ENCODE measurements at regions not wholly inside any gene's neighbourhood (a gene's known extent, or its start where the extent isn't known, plus 50 kb on each side); places are given as distances from the start of the nearest gene placed in this dataset.
A peak's percentile ranks its signal among the peaks of the same experiment; 100 is the strongest.

DNA sequence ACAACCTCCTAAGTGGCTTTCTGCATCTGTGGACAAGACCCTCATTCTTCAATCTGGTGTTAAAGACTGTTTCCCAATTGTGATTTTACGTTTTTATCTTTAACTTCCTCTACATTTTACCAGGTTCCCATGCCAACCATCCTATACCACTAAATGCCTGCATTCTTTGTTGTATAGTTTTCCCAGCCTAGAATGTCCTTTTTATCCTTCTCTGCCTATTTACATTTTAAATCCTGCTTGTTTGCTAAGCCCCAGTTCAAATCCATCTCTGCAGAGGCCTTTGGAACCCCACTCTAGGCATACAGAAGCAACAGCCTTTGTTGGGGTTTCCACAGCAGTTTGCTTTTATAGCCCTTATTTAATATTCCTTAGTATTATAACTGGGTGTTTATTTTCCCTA, 325.1 kb upstream of the DDHD1 start (continued):
- TF ChIP-seq, protein P1, sequence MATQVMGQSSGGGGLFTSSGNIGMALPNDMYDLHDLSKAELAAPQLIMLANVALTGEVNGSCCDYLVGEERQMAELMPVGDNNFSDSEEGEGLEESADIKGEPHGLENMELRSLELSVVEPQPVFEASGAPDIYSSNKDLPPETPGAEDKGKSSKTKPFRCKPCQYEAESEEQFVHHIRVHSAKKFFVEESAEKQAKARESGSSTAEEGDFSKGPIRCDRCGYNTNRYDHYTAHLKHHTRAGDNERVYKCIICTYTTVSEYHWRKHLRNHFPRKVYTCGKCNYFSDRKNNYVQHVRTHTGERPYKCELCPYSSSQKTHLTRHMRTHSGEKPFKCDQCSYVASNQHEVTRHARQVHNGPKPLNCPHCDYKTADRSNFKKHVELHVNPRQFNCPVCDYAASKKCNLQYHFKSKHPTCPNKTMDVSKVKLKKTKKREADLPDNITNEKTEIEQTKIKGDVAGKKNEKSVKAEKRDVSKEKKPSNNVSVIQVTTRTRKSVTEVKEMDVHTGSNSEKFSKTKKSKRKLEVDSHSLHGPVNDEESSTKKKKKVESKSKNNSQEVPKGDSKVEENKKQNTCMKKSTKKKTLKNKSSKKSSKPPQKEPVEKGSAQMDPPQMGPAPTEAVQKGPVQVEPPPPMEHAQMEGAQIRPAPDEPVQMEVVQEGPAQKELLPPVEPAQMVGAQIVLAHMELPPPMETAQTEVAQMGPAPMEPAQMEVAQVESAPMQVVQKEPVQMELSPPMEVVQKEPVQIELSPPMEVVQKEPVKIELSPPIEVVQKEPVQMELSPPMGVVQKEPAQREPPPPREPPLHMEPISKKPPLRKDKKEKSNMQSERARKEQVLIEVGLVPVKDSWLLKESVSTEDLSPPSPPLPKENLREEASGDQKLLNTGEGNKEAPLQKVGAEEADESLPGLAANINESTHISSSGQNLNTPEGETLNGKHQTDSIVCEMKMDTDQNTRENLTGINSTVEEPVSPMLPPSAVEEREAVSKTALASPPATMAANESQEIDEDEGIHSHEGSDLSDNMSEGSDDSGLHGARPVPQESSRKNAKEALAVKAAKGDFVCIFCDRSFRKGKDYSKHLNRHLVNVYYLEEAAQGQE (IDR thresholded peaks at IDR 0.05; ENCODE audit: unreplicated experiment), result no peak
- no peak for TF ChIP-seq STAT1 (IDR thresholded peaks at IDR 0.05; ENCODE audit: unreplicated experiment)
- no peak for TF ChIP-seq JUNB (IDR thresholded peaks at IDR 0.05; ENCODE audit: unreplicated experiment)
- no peak for TF ChIP-seq ZNF331 (CRISPR knock-in tag; IDR thresholded peaks at IDR 0.05; ENCODE audit: low read depth)
- TF ChIP-seq EZH2phosphoT487 (IDR thresholded peaks at IDR 0.05; ENCODE audit: unreplicated experiment), result no peak
- TF ChIP-seq ZNF114 (CRISPR knock-in tag; IDR thresholded peaks at IDR 0.05), result no peak
- no peak for TF ChIP-seq NANOG (IDR thresholded peaks at IDR 0.05; ENCODE audit: borderline replicate concordance)
- TF ChIP-seq POLR2AphosphoS5 (IDR thresholded peaks at IDR 0.05; ENCODE audit: low read depth), result no peak
- no peak for TF ChIP-seq EZH2 (IDR thresholded peaks at IDR 0.05; ENCODE audit: low read depth, unreplicated experiment)
- TF ChIP-seq, protein P2, sequence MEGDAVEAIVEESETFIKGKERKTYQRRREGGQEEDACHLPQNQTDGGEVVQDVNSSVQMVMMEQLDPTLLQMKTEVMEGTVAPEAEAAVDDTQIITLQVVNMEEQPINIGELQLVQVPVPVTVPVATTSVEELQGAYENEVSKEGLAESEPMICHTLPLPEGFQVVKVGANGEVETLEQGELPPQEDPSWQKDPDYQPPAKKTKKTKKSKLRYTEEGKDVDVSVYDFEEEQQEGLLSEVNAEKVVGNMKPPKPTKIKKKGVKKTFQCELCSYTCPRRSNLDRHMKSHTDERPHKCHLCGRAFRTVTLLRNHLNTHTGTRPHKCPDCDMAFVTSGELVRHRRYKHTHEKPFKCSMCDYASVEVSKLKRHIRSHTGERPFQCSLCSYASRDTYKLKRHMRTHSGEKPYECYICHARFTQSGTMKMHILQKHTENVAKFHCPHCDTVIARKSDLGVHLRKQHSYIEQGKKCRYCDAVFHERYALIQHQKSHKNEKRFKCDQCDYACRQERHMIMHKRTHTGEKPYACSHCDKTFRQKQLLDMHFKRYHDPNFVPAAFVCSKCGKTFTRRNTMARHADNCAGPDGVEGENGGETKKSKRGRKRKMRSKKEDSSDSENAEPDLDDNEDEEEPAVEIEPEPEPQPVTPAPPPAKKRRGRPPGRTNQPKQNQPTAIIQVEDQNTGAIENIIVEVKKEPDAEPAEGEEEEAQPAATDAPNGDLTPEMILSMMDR (conservative IDR thresholded peaks at IDR 0.05; ENCODE audit: low read depth in 2 of 2), result no peak
- TF ChIP-seq CREB1 (CRISPR knock-in tag; IDR thresholded peaks at IDR 0.05; ENCODE audit: low read depth), result no peak

DNA sequence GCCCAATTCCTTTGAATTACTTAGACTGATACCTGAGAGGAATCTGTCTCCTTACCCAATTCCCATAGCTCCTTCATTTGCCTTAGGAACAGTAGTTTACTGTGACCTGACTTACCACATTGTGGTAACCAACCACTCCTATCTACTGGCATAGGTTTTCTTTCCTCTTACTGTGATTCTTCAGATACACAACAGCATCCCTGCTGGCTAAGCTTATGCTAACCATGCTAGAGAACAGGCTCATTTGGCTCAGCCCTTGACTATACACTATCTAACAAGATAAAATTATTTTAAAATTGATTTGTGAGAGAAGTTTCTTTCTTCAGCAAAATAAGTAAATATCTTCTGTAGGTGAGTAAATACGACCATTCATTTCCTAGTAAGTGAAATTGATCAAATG, 320.4 kb upstream of the DDHD1 start:
- Mint-ChIP-seq H3K27ac (no peak overlapping the region), H3K27me3 (ENCODE audit: insufficient read depth, low read depth, poor library complexity) (no peaks in the 10 kb centered on the region), H3K4me3 (no peak overlapping the region), H3K4me1 (peaks cover 3% of the 10 kb centered on the region), H3K36me3 (ENCODE audit: low read depth) (no peaks in the 10 kb centered on the region), H3K9me3 (peaks cover 3% of the 10 kb centered on the region; the same call in 1 of the 3 replicates)
- no peaks in the 10 kb centered on the region for H3K27me3 ChIP-seq (ENCODE audit: insufficient read depth)
- no peaks in the 10 kb centered on the region for H3K79me2 ChIP-seq (replicated peaks; ENCODE audit: insufficient read depth)
- ATAC-seq (peak; percentile 72), DNase-seq (ENCODE audit: low spot score) (no peak)
- H3K36me3 ChIP-seq (ENCODE audit: insufficient read depth), result no peaks in the 10 kb centered on the region
- H2AFZ ChIP-seq, result no peak overlapping the region
- no peaks in the 10 kb centered on the region; the same call in 1 of the 2 replicates for H3K9me2 ChIP-seq (ENCODE audit: insufficient read depth)
- no peaks in the 10 kb centered on the region for H4K20me1 ChIP-seq (replicated peaks; ENCODE audit: insufficient read depth)
- no peak for TF ChIP-seq POLR2AphosphoS5 (IDR thresholded peaks at IDR 0.05; ENCODE audit: low read depth)
- TF ChIP-seq, protein P2 (conservative IDR thresholded peaks at IDR 0.05; ENCODE audit: low read depth in 2 of 2), result 0 out of 4 replicates have a peak, but pooled peaks of 1 of the 2 experiments have one; percentile 18
- no peak overlapping the region for H3K27ac ChIP-seq (ENCODE audit: low read depth)
- no peak overlapping the region for H3K4me3 ChIP-seq
- H3K4me1 ChIP-seq (ENCODE audit: insufficient read depth), result no peaks in the 10 kb centered on the region
- no peaks in the 10 kb centered on the region for H3F3A ChIP-seq (replicated peaks; ENCODE audit: low read depth)
- H3K4me2 ChIP-seq, result no peak overlapping the region

All from GM23338 (cell line).